CD4-positive, alpha-beta T cell (primary cell): ENCODE measurements at regions not wholly inside any gene's neighbourhood (a gene's known extent, or its start where the extent isn't known, plus 50 kb on each side); places are given as distances from the start of the nearest gene placed in this dataset.

ENCODE experiments used
- ATAC-seq: fragments of 200-7000 bp; cut with Tn5 transposase; one replicate; pipeline ENCODE4 v1.10.0; 2022; ENCODE audit warnings: mild to moderate bottlenecking; ENCODE audit not compliant: poor library complexity
- CTCF ChIA-PET: fragments of 350-600 bp; sonication (Branson Sonifier 250); formaldehyde crosslinking; loops from one replicate; lab custom pipeline; 2021; ENCODE audit warnings: antibody characterized with exemption, inconsistent platforms; lab: Charles Lee
- POLR2A ChIA-PET: fragments of 350-600 bp; sonication (Branson Sonifier 250); formaldehyde crosslinking; loops from one replicate; lab custom pipeline; 2021; ENCODE audit warnings: antibody characterized with exemption, inconsistent platforms; lab: Charles Lee
- DNase-seq, 14 experiments: peaks; one replicate each; pipeline ENCODE4 v3.0.0-alpha.2; 2013 to 2020; ENCODE audit warnings: mixed read lengths in 2 of 14
- H3K27ac ChIP-seq, 2 donors: one replicate each; pipeline versions ENCODE4 v1.5.1 to v1.7.0; 2013; ENCODE audit warnings: low read length in 2 of 2, low read depth in 1 of 2, mild to moderate bottlenecking in 1 of 2
- H3K27me3 ChIP-seq, 2 experiments: 1 replicate in 1 of 2; 2 replicates in 1 of 2; pipeline versions ENCODE4 v1.6.1 to v1.7.0; 2013; ENCODE audit warnings: low read length in 2 of 2, control low read depth in 1 of 2, mild to moderate bottlenecking in 1 of 2, moderate library complexity in 1 of 2; ENCODE audit not compliant: insufficient read depth in 2 of 2, control insufficient read depth in 1 of 2
- H3K36me3 ChIP-seq: one replicate; pipeline ENCODE4 v1.6.1; 2013; ENCODE audit warnings: low read length, control low read depth; ENCODE audit not compliant: insufficient read depth
- H3K4me1 ChIP-seq: one replicate; pipeline ENCODE4 v1.6.1; 2013; ENCODE audit warnings: low read length, control low read depth; ENCODE audit not compliant: insufficient read depth
- H3K4me3 ChIP-seq: one replicate; pipeline ENCODE4 v1.5.1; 2013; ENCODE audit warnings: mild to moderate bottlenecking, low read length, moderate library complexity
- H3K9me3 ChIP-seq, 2 experiments: 1 replicate in 1 of 2; 2 replicates in 1 of 2; pipeline versions ENCODE4 v1.6.1 to v1.7.0; 2013; ENCODE audit warnings: low read length in 2 of 2, mild to moderate bottlenecking in 2 of 2, control low read depth in 1 of 2, moderate library complexity in 1 of 2; ENCODE audit not compliant: control insufficient read depth in 1 of 2, insufficient read depth in 1 of 2
- H3K27ac Mint-ChIP-seq: one replicate; pipeline ENCODE4 v1.8.0; 2020; ENCODE audit warnings: mixed read lengths
- H3K27me3 Mint-ChIP-seq: one replicate; pipeline ENCODE4 v1.8.0; 2021; ENCODE audit warnings: mixed read lengths
- H3K36me3 Mint-ChIP-seq: one replicate; pipeline ENCODE4 v1.8.0; 2021; ENCODE audit warnings: low read depth, mixed read lengths
- H3K4me1 Mint-ChIP-seq: one replicate; pipeline ENCODE4 v1.8.0; 2021; ENCODE audit warnings: low read depth, mixed read lengths
- H3K4me3 Mint-ChIP-seq: one replicate; pipeline ENCODE4 v1.8.0; 2020; ENCODE audit warnings: mild to moderate bottlenecking, mixed read lengths
- H3K9me3 Mint-ChIP-seq: one replicate; pipeline ENCODE4 v1.8.0; 2020; ENCODE audit warnings: mixed read lengths
- intact Hi-C, 2 experiments: fragments of 100-400 bp; cut with DNase I in 1 of 2; cut with micrococcal nuclease in 1 of 2; formaldehyde crosslinking; loops; one replicate each; pipeline versions ENCODE4 v1.15.1 to v1.9.0; 2023 to 2025; cut with DNase I, micrococcal nuclease
- TF ChIP-seq, protein P1 (sequence below): fragments of 200-600 bp; IDR thresholded peaks from one replicate; pipeline ENCODE4 v1.8.0; 2022; ENCODE audit warnings: antibody characterized with exemption, mild to moderate bottlenecking

DNA sequence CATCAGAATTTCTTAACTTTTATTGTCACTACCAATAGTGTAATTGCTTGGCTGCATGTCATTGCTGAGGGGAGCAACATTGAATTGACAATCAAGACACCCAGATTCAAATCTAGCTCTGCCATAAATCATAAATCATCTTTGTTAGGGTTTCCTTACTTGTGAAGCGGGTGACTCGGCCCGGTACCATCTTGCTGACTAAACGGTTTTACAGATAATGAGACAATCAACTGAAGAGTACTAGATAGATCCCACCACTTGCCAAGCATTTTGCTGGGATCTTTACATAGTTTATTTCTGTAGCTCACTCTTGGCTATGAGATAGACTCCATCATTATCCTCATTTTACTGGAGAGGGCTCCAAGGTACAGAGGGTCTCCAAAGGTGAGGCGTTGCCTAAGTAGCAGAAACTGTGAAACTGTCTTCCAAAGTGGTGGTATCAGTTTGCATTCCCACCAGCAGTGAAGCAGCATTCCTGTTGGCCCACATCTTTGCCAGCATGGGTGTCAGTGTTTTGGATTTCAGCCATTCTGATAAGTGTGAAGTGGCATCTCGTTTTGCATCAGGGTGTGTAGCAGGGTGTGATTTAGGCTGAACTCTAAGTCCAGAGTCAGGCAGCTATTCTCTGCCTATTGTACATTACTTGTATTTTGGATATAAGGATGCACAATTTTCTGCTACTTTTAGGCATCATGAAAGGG lies 168.7 kb upstream of the BMPER start:
- Histone ChIP-seq H3K9me3 (no peaks in the 10 kb centered on the region), H3K27me3 (no peaks in the 10 kb centered on the region), H3K27ac (no peak overlapping the region), H3K4me1 (no peaks in the 10 kb centered on the region), H3K36me3 (no peaks in the 10 kb centered on the region), H3K4me3 (no peak overlapping the region)
- ChIA-PET CTCF (no interaction called here), POLR2A (no interaction called here)
- DNase-seq (no peak), ATAC-seq (no peak)
- H3K27me3 Mint-ChIP-seq, result no peaks in the 10 kb centered on the region
- H3K9me3 Mint-ChIP-seq, result no peaks in the 10 kb centered on the region
- no peaks in the 10 kb centered on the region for H3K36me3 Mint-ChIP-seq
- intact Hi-C loops, result no loop called here
- no peaks in the 10 kb centered on the region for H3K4me1 Mint-ChIP-seq
- H3K27ac Mint-ChIP-seq, result no peak overlapping the region
- TF ChIP-seq, protein P1, sequence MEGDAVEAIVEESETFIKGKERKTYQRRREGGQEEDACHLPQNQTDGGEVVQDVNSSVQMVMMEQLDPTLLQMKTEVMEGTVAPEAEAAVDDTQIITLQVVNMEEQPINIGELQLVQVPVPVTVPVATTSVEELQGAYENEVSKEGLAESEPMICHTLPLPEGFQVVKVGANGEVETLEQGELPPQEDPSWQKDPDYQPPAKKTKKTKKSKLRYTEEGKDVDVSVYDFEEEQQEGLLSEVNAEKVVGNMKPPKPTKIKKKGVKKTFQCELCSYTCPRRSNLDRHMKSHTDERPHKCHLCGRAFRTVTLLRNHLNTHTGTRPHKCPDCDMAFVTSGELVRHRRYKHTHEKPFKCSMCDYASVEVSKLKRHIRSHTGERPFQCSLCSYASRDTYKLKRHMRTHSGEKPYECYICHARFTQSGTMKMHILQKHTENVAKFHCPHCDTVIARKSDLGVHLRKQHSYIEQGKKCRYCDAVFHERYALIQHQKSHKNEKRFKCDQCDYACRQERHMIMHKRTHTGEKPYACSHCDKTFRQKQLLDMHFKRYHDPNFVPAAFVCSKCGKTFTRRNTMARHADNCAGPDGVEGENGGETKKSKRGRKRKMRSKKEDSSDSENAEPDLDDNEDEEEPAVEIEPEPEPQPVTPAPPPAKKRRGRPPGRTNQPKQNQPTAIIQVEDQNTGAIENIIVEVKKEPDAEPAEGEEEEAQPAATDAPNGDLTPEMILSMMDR, result no peak
- H3K4me3 Mint-ChIP-seq, result no peak overlapping the region

DNA sequence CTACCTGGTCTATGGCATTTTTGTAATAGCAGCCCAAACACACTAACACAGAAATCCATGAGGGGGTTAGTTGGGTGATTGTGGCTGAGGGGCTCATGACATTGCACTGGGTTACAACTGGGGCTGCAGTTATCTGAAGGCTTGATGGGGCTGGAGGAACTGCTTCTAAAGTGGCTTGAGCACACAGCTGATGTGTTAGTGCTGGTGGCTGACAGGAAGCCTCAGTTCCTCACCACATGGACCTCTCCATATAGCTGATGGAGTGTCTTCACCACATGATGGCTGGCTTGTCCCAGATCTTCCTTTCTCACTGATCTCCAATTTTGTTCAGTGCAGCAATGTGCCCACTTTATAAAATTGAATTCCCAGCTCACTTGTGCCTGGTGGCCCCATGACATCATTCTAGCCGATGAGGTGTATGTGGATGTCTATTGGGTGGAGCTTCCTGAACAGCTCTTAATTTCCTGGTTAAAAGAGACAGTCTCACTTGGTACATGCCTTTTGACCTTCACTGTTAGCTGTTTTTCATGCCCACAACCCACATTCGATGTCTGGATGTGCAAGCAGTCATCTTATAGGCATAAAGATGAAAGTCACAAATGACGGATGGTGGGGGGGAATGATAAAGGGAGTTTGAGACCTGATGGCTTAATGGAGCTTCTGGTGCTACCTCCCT lies 166.9 kb upstream of the BMPER start:
- ATAC-seq, result no peak
- H3K36me3 ChIP-seq, result no peaks in the 10 kb centered on the region
- no peak overlapping the region for H3K27ac ChIP-seq
- Mint-ChIP-seq H3K36me3 (no peaks in the 10 kb centered on the region), H3K4me3 (no peak overlapping the region), H3K9me3 (peaks cover 3% of the 10 kb centered on the region), H3K4me1 (no peaks in the 10 kb centered on the region), H3K27me3 (no peaks in the 10 kb centered on the region), H3K27ac (no peak overlapping the region)
- no peaks in the 10 kb centered on the region for H3K9me3 ChIP-seq
- DNase-seq, result peak in 1 of 14 experiments; percentile 34
- intact Hi-C loops, result no loop called here
- POLR2A ChIA-PET, result no interaction called here
- H3K4me3 ChIP-seq, result no peak overlapping the region
- TF ChIP-seq, protein P1, result no peak
- CTCF ChIA-PET, result no interaction called here
- H3K4me1 ChIP-seq, result no peaks in the 10 kb centered on the region
- no peaks in the 10 kb centered on the region for H3K27me3 ChIP-seq

DNA sequence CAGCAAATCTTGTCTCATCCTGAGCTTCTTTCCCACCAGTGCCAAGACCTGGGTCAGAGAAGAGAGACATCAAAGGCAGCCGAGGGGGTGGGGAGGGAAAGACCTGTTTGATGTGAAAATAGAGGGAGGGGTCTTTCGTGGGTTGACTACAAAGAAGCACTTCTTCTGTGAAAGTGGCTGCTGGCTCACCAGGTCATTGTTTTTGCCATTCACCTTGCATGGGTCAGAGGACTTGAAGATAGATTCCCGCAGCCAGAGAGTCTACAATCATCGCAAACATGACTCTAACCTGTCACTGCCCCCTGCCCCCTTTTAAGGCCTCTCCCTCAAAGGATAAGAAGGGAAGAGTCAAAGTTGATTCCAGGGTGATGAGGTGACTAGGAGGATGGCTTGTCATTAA lies 166.1 kb upstream of the BMPER start:
- no peaks in the 10 kb centered on the region for H3K27me3 ChIP-seq
- Mint-ChIP-seq H3K9me3 (peaks cover 3% of the 10 kb centered on the region), H3K27ac (no peak overlapping the region), H3K4me1 (no peaks in the 10 kb centered on the region), H3K27me3 (no peaks in the 10 kb centered on the region), H3K36me3 (no peaks in the 10 kb centered on the region), H3K4me3 (no peak overlapping the region)
- no peak for ATAC-seq
- intact Hi-C loops, result no loop called here
- DNase-seq, result no peak
- H3K27ac ChIP-seq, result no peak overlapping the region
- TF ChIP-seq, protein P1, result no peak
- peaks cover 0 to 4% of the 10 kb centered on the region in 2 experiments for H3K9me3 ChIP-seq
- no peak overlapping the region for H3K4me3 ChIP-seq
- CTCF ChIA-PET, result no interaction called here
- no peaks in the 10 kb centered on the region for H3K36me3 ChIP-seq
- H3K4me1 ChIP-seq, result no peaks in the 10 kb centered on the region
- POLR2A ChIA-PET, result no interaction called here
